Upper lobe of left lung (tissue), 6 donors: ENCODE measurements at regions not wholly inside any gene's neighbourhood (a gene's known extent, or its start where the extent isn't known, plus 50 kb on each side); places are given as distances from the start of the nearest gene placed in this dataset.

Source experiments
- ATAC-seq, 2 donors: fragments of 200-7000 bp; cut with Tn5 transposase; one replicate each; pipeline ENCODE4 v1.9.1; 2022; ENCODE audit warnings: mild to moderate bottlenecking in 2 of 2, moderate library complexity in 2 of 2; ENCODE audit not compliant: low FRiP score in 2 of 2
- DNase-seq, 2 donors: peaks; one replicate each; pipeline ENCODE4 v3.0.0-alpha.2; 2019 to 2020
- H3K27ac ChIP-seq, 4 donors: fragments of 200-600 bp; sonication (generic); one replicate each; pipeline ENCODE4 v1.5.1; 2016 to 2019
- H3K27me3 ChIP-seq, 4 donors: fragments of 200-600 bp; sonication (generic); one replicate each; pipeline ENCODE4 v1.5.1; 2017 to 2019
- H3K36me3 ChIP-seq, 4 donors: fragments of 200-600 bp; sonication (generic); one replicate each; pipeline ENCODE4 v1.5.1; 2016 to 2019
- H3K4me1 ChIP-seq, 4 donors: fragments of 200-600 bp; sonication (generic); one replicate each; pipeline ENCODE4 v1.5.1; 2018 to 2019
- H3K4me3 ChIP-seq, 4 donors: fragments of 200-600 bp; sonication (generic); one replicate each; pipeline ENCODE4 v1.5.1; 2017 to 2019; ENCODE audit warnings: mild to moderate bottlenecking in 2 of 4, moderate library complexity in 1 of 4
- H3K9me3 ChIP-seq, 4 donors: fragments of 200-600 bp; sonication (generic); one replicate each; pipeline ENCODE4 v1.5.1; 2018 to 2019
- EP300 ChIP-seq, 4 donors: sonication (generic); formaldehyde crosslinking; IDR thresholded peaks; one replicate each; pipeline ENCODE4 v1.5.1; 2017; ENCODE audit warnings: antibody characterized with exemption in 4 of 4, control low read depth in 2 of 4
- POLR2A ChIP-seq, 4 donors: fragments of 450-650 bp; IDR thresholded peaks; one replicate each; pipeline ENCODE4 v1.5.1; 2016 to 2017; ENCODE audit warnings: antibody characterized with exemption in 4 of 4, mild to moderate bottlenecking in 2 of 4
- POLR2AphosphoS5 ChIP-seq, 2 donors: sonication (generic); formaldehyde crosslinking; IDR thresholded peaks; one replicate each; pipeline ENCODE4 v1.5.1; 2017; ENCODE audit warnings: antibody characterized with exemption in 2 of 2
- WGBS, 2 donors: methylation state at CpG; one replicate each; pipeline ENCODE4 v1.1.5; 2017 to 2018; 5-methylcytosine and 5-hydroxymethylcytosine counted together
- TF ChIP-seq, protein P1 (sequence below), 6 experiments: fragments of 450-650 bp in 4 of 6; fragments of 200-600 bp in 2 of 6; sonication (generic) in 2 of 6; IDR thresholded peaks; one replicate each; pipeline ENCODE4 v1.5.1; 2016 to 2019; ENCODE audit warnings: antibody characterized with exemption in 6 of 6
- donor health status: DM: no; HTN: no; CAD: no; lungs with moderate emphysema.
- donor health status: DM: no; HTN: yes; CAD: no; lungs with severe emphysema.

DNA sequence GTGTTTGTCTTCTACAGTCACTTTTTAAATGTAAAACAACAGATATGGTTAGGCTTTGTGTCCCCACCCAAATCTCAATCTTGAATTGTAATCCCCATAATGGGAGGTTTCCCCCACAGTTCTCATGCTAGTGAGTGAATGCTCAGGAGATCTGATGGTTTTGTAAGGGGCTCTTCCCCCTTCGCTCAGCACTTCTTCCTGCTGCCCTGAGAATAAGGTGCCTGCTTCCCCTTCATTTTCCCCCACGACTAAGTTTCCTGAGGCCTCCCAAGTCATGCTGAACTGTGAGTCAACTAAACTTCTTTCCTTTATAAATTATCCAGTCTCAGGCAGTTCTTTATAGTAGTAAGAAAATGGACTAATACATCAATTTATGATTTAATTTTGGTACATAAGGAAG lies 118.0 kb upstream of the SNTG2 start:
- TF ChIP-seq, protein P1, sequence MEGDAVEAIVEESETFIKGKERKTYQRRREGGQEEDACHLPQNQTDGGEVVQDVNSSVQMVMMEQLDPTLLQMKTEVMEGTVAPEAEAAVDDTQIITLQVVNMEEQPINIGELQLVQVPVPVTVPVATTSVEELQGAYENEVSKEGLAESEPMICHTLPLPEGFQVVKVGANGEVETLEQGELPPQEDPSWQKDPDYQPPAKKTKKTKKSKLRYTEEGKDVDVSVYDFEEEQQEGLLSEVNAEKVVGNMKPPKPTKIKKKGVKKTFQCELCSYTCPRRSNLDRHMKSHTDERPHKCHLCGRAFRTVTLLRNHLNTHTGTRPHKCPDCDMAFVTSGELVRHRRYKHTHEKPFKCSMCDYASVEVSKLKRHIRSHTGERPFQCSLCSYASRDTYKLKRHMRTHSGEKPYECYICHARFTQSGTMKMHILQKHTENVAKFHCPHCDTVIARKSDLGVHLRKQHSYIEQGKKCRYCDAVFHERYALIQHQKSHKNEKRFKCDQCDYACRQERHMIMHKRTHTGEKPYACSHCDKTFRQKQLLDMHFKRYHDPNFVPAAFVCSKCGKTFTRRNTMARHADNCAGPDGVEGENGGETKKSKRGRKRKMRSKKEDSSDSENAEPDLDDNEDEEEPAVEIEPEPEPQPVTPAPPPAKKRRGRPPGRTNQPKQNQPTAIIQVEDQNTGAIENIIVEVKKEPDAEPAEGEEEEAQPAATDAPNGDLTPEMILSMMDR (IDR thresholded peaks at IDR 0.05): no peak
- no peak for TF ChIP-seq POLR2A (IDR thresholded peaks at IDR 0.05)
- 52 to 74% methylated on average over 2 of the region's 2 CpGs for WGBS, 2 donors

DNA sequence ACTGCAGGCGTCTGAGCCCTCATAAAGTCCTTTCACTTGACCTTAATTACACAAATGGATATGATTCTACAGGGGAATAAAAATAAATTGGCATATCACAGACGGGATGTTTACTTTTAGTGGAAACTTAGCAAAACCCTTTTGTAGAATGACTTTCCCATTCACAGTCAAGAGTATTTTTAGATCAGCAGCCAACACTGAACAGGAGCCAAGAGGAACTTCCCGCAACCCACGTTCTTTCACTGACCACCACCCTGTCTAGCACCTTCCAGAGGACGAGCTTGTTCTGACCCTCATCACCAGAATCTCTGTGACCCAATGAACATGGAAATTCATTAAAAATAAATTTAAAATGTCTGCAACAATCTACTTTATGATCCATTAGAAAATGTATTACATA lies 119.0 kb upstream of the SNTG2 start:
- no peak for ATAC-seq
- DNase-seq: no peak
- 20 to 25% methylated on average over 5 of the region's 5 CpGs for WGBS, 2 donors
- Histone ChIP-seq H3K36me3 (no peaks in the 10 kb centered on the region), H3K9me3 (no peaks in the 10 kb centered on the region), H3K4me3 (no peak overlapping the region), H3K4me1 (peaks cover 6 to 25% (median 20%) of the 10 kb centered on the region in 4 donors), H3K27me3 (no peaks in the 10 kb centered on the region), H3K27ac (no peak overlapping the region)
- TF ChIP-seq POLR2A (IDR thresholded peaks at IDR 0.05) (no peak), EP300 (IDR thresholded peaks at IDR 0.05) (no peak), POLR2AphosphoS5 (IDR thresholded peaks at IDR 0.05) (no peak)
- TF ChIP-seq, protein P1 (IDR thresholded peaks at IDR 0.05): no peak

More for the DNA sequence above, 118.0 kb upstream of the SNTG2 start:
- peaks cover 6 to 25% (median 20%) of the 10 kb centered on the region in 4 donors for H3K4me1 ChIP-seq
- ATAC-seq (no peak), DNase-seq (no peak)
- H3K36me3 ChIP-seq: no peaks in the 10 kb centered on the region
- no peaks in the 10 kb centered on the region for H3K27me3 ChIP-seq
- no peaks in the 10 kb centered on the region for H3K9me3 ChIP-seq
- no peak overlapping the region for H3K4me3 ChIP-seq
- no peak overlapping the region for H3K27ac ChIP-seq

DNA sequence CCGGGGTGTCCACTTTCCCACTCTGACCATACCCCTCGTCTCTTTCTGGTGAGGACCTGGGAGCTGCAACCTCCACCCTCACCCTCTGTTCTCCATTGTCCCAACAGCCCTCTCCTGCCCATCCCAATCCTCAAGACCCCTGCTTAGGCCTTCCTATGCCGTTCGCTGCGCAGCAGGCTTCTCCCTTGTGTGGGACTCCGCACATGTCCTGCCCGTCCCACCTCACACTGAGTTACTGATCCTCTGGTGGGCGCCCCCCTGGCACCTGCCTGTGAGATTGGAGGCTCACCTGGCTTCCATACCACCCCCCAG lies 119.5 kb upstream of the SNTG2 start:
- ATAC-seq: no peak
- no peaks in the 10 kb centered on the region for H3K9me3 ChIP-seq
- no peak for DNase-seq
- TF ChIP-seq POLR2A (IDR thresholded peaks at IDR 0.05): no peak
- TF ChIP-seq, protein P1 (IDR thresholded peaks at IDR 0.05): no peak
- TF ChIP-seq EP300 (IDR thresholded peaks at IDR 0.05): no peak
- TF ChIP-seq POLR2AphosphoS5 (IDR thresholded peaks at IDR 0.05): no peak
- H3K27me3 ChIP-seq: no peaks in the 10 kb centered on the region
- 87 to 92% methylated on average over 8 of the region's 8 CpGs for WGBS, 2 donors
- no peak overlapping the region for H3K27ac ChIP-seq
- H3K4me1 ChIP-seq: peaks cover 6 to 25% (median 20%) of the 10 kb centered on the region in 4 donors
- H3K4me3 ChIP-seq: no peak overlapping the region
- H3K36me3 ChIP-seq: no peaks in the 10 kb centered on the region

DNA sequence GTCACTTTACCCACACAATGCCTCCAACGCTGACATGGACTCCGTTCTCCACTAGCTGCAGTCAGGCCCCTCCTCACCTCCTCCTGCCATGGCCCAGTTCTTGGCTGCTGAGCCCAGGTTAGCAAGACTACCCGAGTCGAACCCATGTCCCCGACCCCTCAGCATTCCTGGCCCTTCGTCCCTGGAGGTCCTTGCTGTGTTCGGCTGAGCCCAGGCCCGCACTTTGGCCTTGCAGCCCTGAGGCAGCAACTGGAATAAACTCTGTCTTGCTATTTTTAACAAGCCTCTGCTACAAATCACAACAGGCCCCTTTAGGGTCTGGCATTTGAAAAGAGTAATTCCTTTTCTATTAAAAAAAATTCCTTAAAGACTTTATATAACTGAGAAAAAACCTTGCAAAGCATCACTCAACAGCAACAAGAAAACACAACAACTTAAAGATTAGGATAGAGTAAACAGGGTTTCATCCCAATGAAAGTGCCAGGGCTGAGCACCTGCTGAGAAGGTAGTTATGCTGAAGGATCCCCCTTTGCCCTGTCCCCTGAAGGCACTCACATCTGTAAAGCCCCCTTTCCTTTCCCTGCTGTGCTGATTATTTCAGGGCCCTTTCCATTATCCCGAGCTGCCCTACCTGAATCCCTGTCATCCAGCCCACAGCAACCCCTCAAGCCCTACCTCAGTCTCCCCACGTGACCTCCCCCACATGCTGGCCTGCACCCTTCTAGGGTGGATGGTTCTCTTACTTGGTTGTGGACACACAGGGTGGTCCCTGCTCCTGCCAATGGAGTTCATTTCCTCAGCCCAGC lies 120.0 kb upstream of the SNTG2 start:
- no peaks in the 10 kb centered on the region for H3K36me3 ChIP-seq
- ATAC-seq: no peak
- 78 to 82% methylated on average over 10 of the region's 10 CpGs for WGBS, 2 donors
- H3K27ac ChIP-seq: no peak overlapping the region
- no peaks in the 10 kb centered on the region for H3K27me3 ChIP-seq
- no peak for TF ChIP-seq POLR2A (IDR thresholded peaks at IDR 0.05)
- no peak for TF ChIP-seq EP300 (IDR thresholded peaks at IDR 0.05)
- TF ChIP-seq POLR2AphosphoS5 (IDR thresholded peaks at IDR 0.05): no peak
- TF ChIP-seq, protein P1 (IDR thresholded peaks at IDR 0.05): no peak
- no peaks in the 10 kb centered on the region for H3K9me3 ChIP-seq
- DNase-seq: no peak
- H3K4me1 ChIP-seq: peaks cover 6 to 25% (median 20%) of the 10 kb centered on the region in 4 donors
- no peak overlapping the region for H3K4me3 ChIP-seq

DNA sequence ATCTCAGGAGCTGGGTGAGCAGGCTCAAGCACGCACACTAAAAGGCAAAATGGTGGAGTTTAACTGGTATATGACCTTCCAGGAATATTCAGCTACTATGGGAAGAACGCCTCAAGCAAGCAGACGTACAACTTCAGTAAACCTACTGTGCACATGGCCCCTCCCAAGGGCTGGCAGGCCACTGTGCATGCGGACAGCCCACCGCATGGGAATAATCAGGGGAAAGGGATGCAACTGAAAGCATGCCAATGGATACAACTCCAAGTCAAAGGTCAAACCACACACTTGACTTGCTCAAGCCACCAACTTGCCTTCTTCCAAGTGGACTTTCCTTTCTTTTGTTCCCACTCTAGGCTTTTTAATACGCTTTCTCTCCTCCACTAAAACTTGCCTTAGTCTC lies 121.6 kb upstream of the SNTG2 start:
- 86 to 89% methylated on average over 6 of the region's 6 CpGs for WGBS, 2 donors

More for the DNA sequence above, 121.6 kb upstream of the SNTG2 start:
- Histone ChIP-seq H3K4me1 (peaks cover 6 to 25% (median 20%) of the 10 kb centered on the region in 4 donors), H3K9me3 (no peaks in the 10 kb centered on the region), H3K27ac (no peak overlapping the region), H3K4me3 (no peak overlapping the region), H3K36me3 (no peaks in the 10 kb centered on the region), H3K27me3 (no peaks in the 10 kb centered on the region)
- TF ChIP-seq EP300 (IDR thresholded peaks at IDR 0.05) (no peak), POLR2AphosphoS5 (IDR thresholded peaks at IDR 0.05) (no peak), POLR2A (IDR thresholded peaks at IDR 0.05) (no peak)
- TF ChIP-seq, protein P1 (IDR thresholded peaks at IDR 0.05): no peak
- ATAC-seq (no peak), DNase-seq (no peak)
